IMR-90 (cell line): ENCODE measurements at regions not wholly inside any gene's neighbourhood (a gene's known extent, or its start where the extent isn't known, plus 50 kb on each side); places are given as distances from the start of the nearest gene placed in this dataset.
"Not testable (repeated sequence)": the region's sequence is repeated elsewhere in the genome, so short reads cannot be mapped to it uniquely, and the experiment has no call there.

Experiments used
- ATAC-seq: fragments of 200-7000 bp; cut with Tn5 transposase; 2 replicates; pipeline ENCODE4 v1.9.1; 2020; ENCODE audit warnings: low read depth, mild to moderate bottlenecking, moderate library complexity
- BruUV-seq: library from RNA; stranded (reverse); fragments of 400-500 nt; replicated peaks from 2 replicates; lab custom pipeline; 2021; lab: Mats Ljungman, UMichigan
- CTCF ChIA-PET: fragments of 300-600 bp; formaldehyde crosslinking; extraction: SDS; loops from one replicate; lab custom pipeline; 2021; ENCODE audit warnings: antibody characterized with exemption; lab: Yijun Ruan, JAX
- POLR2A ChIA-PET: fragments of 300-600 bp; sonication (Branson Sonifier 250); formaldehyde crosslinking; loops from one replicate; lab custom pipeline; 2022; ENCODE audit warnings: antibody characterized with exemption; ENCODE audit not compliant: unreplicated experiment; lab: Charles Lee
- DNase-seq: peaks from one replicate; pipeline ENCODE4 v3.0.0; 2013
- H2AFZ ChIP-seq: replicated peaks from 2 replicates; pipeline ENCODE3; 2013; ENCODE audit warnings: low read length, mild to moderate bottlenecking; ENCODE audit not compliant: poor library complexity
- H2AK5ac ChIP-seq: 2 replicates; pipeline ENCODE4 v1.6.1; 2013; ENCODE audit warnings: low read depth, low read length, inconsistent platforms
- H2AK9ac ChIP-seq: replicated peaks from 2 replicates; pipeline ENCODE3; 2013; ENCODE audit warnings: mild to moderate bottlenecking, low read depth, low read length, moderate library complexity; ENCODE audit not compliant: poor library complexity
- H2BK120ac ChIP-seq: 2 replicates; pipeline ENCODE4 v1.6.1; 2013; ENCODE audit warnings: low read depth, low read length, inconsistent platforms
- H2BK15ac ChIP-seq: 3 replicates; pipeline ENCODE4 v1.6.1; 2013; ENCODE audit warnings: low read depth, low read length, inconsistent platforms
- H2BK20ac ChIP-seq: 2 replicates; pipeline ENCODE4 v1.6.1; 2013; ENCODE audit warnings: low read depth, mild to moderate bottlenecking, inconsistent platforms, low read length, moderate library complexity
- H2BK5ac ChIP-seq: 2 replicates; pipeline ENCODE4 v1.6.1; 2013; ENCODE audit warnings: mild to moderate bottlenecking, low read depth, low read length, inconsistent platforms; ENCODE audit not compliant: poor library complexity, severe bottlenecking
- H3K14ac ChIP-seq: replicated peaks from 2 replicates; pipeline ENCODE4 v1.6.1; 2013; ENCODE audit warnings: low read depth, low read length, inconsistent platforms
- H3K18ac ChIP-seq: 2 replicates; pipeline ENCODE4 v1.6.1; 2013; ENCODE audit warnings: low read depth, low read length, control low read depth
- H3K23ac ChIP-seq: 2 replicates; pipeline ENCODE4 v1.6.1; 2013; ENCODE audit warnings: low read depth, low read length, inconsistent platforms
- H3K27ac ChIP-seq: 2 replicates; pipeline ENCODE4 v1.5.1; 2013; ENCODE audit warnings: mild to moderate bottlenecking, control low read depth, low read length; ENCODE audit not compliant: insufficient read depth
- H3K27me3 ChIP-seq: 2 replicates; pipeline ENCODE4 v1.6.1; 2013; ENCODE audit warnings: low read length; ENCODE audit not compliant: control insufficient read depth, insufficient read depth
- H3K36me3 ChIP-seq: 2 replicates; pipeline ENCODE4 v1.6.1; 2013; ENCODE audit warnings: low read length, mixed read lengths; ENCODE audit not compliant: control insufficient read depth, insufficient read depth
- H3K4ac ChIP-seq: 2 replicates; pipeline ENCODE4 v1.6.1; 2013; ENCODE audit warnings: low read depth, low read length, inconsistent platforms
- H3K4me1 ChIP-seq: 2 replicates; pipeline ENCODE4 v1.6.1; 2013; ENCODE audit warnings: low read length, mixed read lengths; ENCODE audit not compliant: control insufficient read depth, insufficient read depth
- H3K4me2 ChIP-seq: 2 replicates; pipeline ENCODE4 v1.6.1; 2013; ENCODE audit warnings: low read depth, mild to moderate bottlenecking, control low read depth, low read length, moderate library complexity
- H3K4me3 ChIP-seq: 2 replicates; pipeline ENCODE4 v1.5.1; 2013; ENCODE audit warnings: low read depth, mild to moderate bottlenecking, control low read depth, low read length, moderate library complexity; ENCODE audit not compliant: insufficient read depth
- H3K56ac ChIP-seq: 2 replicates; pipeline ENCODE4 v1.6.1; 2013; ENCODE audit warnings: low read length, inconsistent platforms; ENCODE audit not compliant: insufficient read depth; ENCODE audit errors: extremely low read depth
- H3K79me1 ChIP-seq, 2 experiments: 2 replicates each; pipeline ENCODE4 v1.6.1; 2013; ENCODE audit warnings: low read length in 2 of 2, inconsistent platforms in 1 of 2, low read depth in 1 of 2
- H3K9ac ChIP-seq: 2 replicates; pipeline ENCODE4 v1.6.1; 2013; ENCODE audit warnings: low read depth, low read length, control low read depth
- H3K9me1 ChIP-seq: 2 replicates; pipeline ENCODE4 v1.6.1; 2013; ENCODE audit warnings: low read length, inconsistent platforms; ENCODE audit not compliant: insufficient read depth
- H3K9me3 ChIP-seq: 2 replicates; pipeline ENCODE4 v1.6.1; 2013; ENCODE audit warnings: low read length; ENCODE audit not compliant: control insufficient read depth, insufficient read depth
- H4K20me1 ChIP-seq: 2 replicates; pipeline ENCODE4 v1.6.1; 2013; ENCODE audit warnings: low read length, inconsistent platforms; ENCODE audit not compliant: insufficient read depth
- H4K5ac ChIP-seq: 2 replicates; pipeline ENCODE4 v1.6.1; 2013; ENCODE audit warnings: mild to moderate bottlenecking, low read depth, low read length, control low read depth
- H4K8ac ChIP-seq, 2 experiments: 2 replicates each; pipeline ENCODE4 v1.6.1; 2013; ENCODE audit warnings: low read depth in 2 of 2, low read length in 2 of 2, control low read depth in 1 of 2, inconsistent platforms in 1 of 2
- H4K91ac ChIP-seq: 2 replicates; pipeline ENCODE4 v1.6.1; 2013; ENCODE audit warnings: low read depth, low read length, inconsistent platforms; ENCODE audit not compliant: insufficient read depth
- WGBS, 2 experiments: methylation state at CpG; one replicate each; pipeline versions ENCODE4 v1.1.5 to v1.1.7; 2013; ENCODE audit warnings: missing lambda C conversion rate in 2 of 2; ENCODE audit not compliant: insufficient read length in 1 of 2; ENCODE audit errors: extremely low coverage in 2 of 2; 5-methylcytosine and 5-hydroxymethylcytosine counted together
- dilution Hi-C: fragments of 300-500 bp; cut with HindIII; formaldehyde crosslinking; loops from one replicate; pipeline ENCODE4 v1.14.3; 2018; ENCODE audit warnings: low sequenced_read_pairs; ENCODE audit not compliant: unreplicated experiment
- in situ Hi-C: fragments of 300-500 bp; cut with MboI; formaldehyde crosslinking; loops from 3 replicates; pipeline ENCODE4 v1.14.3; 2019; ENCODE audit warnings: low sequenced_read_pairs, inconsistent platforms, mixed read lengths
- intact Hi-C: fragments of 100-400 bp; cut with micrococcal nuclease; formaldehyde crosslinking; loops from 2 replicates; pipeline ENCODE4 v1.10.0; 2022

DNA sequence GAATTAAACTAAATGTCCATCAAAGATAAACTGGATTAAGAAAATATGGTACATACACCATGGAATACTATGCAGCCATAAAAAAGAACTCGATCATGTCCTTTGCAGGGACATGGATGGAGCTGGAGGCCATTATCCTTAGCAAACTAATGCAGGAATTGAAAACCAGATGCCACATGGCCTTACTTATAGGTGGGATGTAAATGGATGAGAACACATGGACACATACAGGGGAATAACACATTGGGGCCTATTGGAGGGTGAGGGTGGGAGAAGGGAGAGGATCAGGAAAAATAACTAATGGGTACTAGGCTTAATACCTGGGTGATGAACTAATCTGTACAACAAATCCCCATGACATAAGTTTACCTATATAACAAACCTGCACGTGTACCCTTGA, 192.0 kb upstream of the TOX3 start:
- POLR2A ChIA-PET, BruUV-seq, H3K14ac ChIP-seq, H3K4me2 ChIP-seq, H2BK20ac ChIP-seq, H3K36me3 ChIP-seq, intact Hi-C loops, H3K27me3 ChIP-seq, H2AFZ ChIP-seq, dilution Hi-C loops, H3K4me3 ChIP-seq, CTCF ChIA-PET, H2BK120ac ChIP-seq, H3K4me1 ChIP-seq, H3K27ac ChIP-seq, H2AK9ac ChIP-seq, DNase-seq, H4K91ac ChIP-seq, H3K18ac ChIP-seq, H3K4ac ChIP-seq, H2BK15ac ChIP-seq, in situ Hi-C loops, H3K9me1 ChIP-seq, ATAC-seq, H4K20me1 ChIP-seq, H2BK5ac ChIP-seq, H2AK5ac ChIP-seq, H3K23ac ChIP-seq, H3K9ac ChIP-seq, H3K79me1 ChIP-seq, H3K56ac ChIP-seq, H4K5ac ChIP-seq, H4K8ac ChIP-seq: not testable (repeated sequence)
- peaks cover 16% of the 10 kb centered on the region for H3K9me3 ChIP-seq
- WGBS, 2 experiments = no CpG with 5 or more reads among the region's 2 CpGs
